HG03196 (cell line): ENCODE measurements at regions not wholly inside any gene's neighbourhood (a gene's known extent, or its start where the extent isn't known, plus 50 kb on each side); places are given as distances from the start of the nearest gene placed in this dataset.
"Not testable (repeated sequence)": the region's sequence is repeated elsewhere in the genome, so short reads cannot be mapped to it uniquely, and the experiment has no call there.

Source experiments
- ATAC-seq: cut with Tn5 transposase; IDR thresholded peaks from one replicate; pipeline ENCODE4 v1.9.1; 2021; ENCODE audit not compliant: unreplicated experiment

DNA sequence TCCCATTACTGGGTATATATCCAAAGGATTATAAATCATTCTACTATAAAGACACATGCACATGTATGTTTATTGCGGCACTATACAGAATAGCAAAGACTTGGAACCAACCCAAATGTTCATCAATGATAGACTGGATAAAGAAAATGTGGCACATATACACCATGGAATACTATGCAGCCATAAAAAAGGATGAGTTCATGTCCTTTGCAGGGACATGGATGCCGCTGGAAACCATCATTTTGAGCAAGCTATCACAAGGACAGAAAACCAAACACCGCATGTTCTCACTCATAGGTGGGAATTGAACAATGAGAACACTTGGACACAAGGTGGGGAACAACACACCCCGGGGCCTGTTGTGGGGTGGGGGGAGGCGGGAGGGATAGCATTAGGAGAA lies 57.0 kb upstream of the NEUROD1 start:
- ATAC-seq: not testable (repeated sequence)

DNA sequence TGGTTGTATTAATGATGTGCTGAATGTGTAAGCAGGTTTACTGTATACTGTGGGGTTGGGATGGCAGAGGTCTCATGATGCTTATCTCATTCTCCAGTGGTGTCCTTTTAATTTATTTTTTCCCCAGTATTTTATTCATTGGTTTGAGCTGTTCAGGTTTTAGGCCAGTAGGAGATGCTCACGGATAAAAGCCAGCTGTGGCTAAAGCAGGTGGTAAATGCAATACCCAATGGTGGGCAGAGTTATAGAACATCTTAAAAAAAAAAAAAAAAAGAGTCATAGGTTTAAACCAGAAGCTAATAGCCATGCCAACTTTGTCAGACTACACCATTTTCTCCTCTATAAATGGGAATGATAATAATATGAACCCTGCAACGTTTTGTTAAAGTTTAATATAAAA lies 57.8 kb upstream of the NEUROD1 start:
- ATAC-seq: no peak

DNA sequence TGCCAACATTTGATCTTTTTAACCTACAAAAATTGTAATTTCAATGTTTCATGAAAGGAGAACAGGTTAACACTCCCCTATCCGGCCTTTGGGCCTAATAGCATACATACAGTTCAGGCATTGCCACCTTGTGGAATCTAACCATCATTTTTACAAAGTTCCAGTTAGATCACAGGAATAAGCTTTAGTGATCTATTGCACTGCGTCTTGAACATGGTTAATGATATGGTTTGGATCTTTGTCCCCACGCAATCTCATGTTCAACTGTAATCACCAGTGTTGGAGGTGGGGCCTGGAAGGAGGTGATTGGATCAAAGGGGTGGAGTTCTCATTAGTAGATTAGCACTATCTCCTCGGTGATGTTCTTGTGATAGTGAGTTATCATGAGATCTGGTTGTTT lies 58.2 kb upstream of the NEUROD1 start:
- no peak for ATAC-seq

DNA sequence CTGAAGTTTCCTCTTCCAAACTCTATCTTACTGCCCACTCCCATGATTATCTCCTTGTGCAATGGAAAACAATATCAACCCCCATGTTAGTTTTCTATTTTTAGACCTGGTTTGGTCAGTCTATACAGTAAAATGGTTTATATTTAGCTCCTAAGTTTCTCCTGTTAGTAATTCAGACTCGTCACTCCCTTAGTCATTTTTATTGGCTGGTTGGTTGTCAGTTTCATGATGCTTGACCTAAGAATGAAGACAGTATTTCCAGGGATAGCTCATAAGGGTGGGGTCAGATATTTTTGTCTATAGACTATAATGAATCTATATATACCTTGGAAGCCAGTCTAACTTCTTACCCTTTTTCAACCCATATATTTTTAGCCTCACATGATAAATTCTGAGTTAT lies 61.4 kb upstream of the NEUROD1 start:
- no peak for ATAC-seq

DNA sequence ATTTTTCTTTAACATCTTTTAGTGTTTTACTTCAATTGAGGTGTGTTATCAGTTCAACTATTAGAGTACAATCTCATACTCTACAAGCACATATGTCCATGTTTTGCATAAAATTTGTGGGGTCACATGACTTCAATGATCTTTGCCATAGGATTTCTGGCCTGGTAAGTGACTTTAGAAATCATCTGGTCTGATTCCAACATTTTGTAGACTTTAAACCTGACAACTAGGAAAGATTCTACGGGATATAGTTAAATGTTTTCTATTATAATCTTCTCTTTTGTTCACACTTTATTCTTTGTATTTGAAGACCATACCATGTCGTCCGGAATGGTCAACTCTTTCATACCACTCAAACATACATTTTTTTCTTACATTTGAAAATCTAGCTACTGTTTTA lies 62.0 kb upstream of the NEUROD1 start:
- ATAC-seq: no peak

DNA sequence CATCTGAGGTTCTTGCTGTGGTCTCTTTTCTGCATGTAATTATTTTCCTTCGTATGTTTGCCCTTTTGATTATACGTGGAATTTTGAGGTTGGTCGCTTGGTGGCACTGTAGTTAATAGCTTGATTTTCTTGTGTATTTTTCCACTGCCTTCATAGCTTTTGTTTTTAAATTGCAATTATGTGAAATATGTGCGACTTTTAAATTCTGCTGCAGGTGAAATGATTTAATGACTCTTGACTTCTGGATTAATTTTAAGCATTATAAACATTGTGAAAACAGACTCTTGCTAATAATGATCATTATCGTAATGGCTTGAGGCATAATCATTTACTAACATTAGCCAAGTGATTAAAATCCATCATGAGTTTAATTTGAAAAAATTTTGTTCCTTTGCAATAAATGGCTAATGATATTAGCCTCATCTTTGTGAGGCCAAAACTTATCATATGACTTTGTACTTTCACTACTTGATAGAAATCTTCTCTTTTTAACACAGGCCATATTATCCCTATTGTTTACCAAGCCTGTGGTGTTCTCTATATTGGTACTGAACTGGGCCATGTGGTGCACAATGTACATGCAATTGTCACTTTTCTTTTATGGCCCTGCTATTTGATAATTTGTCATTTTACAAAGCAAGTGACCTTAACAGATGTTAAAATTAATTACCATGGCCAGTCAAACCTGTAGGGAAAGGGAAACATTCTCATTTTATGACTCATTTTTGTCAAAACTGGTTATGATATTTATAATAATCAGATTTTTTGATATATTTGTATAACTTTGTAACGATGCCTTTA lies 62.8 kb upstream of the NEUROD1 start:
- no peak for ATAC-seq

DNA sequence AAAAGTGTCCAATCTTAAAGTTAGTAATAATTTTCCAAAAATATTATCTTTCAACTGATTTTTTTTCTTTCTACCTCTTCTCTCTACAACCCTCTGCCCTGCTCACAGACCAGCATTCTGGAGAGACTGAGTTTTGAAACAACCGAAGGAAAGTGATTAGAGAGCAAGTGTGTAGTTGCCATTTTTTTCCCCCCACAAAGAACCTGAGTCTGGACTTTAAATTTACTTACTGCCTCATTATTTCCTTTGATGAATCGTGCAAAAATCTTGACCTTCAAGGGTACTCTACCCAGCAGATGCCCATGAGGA lies 63.4 kb upstream of the NEUROD1 start:
- no peak for ATAC-seq

DNA sequence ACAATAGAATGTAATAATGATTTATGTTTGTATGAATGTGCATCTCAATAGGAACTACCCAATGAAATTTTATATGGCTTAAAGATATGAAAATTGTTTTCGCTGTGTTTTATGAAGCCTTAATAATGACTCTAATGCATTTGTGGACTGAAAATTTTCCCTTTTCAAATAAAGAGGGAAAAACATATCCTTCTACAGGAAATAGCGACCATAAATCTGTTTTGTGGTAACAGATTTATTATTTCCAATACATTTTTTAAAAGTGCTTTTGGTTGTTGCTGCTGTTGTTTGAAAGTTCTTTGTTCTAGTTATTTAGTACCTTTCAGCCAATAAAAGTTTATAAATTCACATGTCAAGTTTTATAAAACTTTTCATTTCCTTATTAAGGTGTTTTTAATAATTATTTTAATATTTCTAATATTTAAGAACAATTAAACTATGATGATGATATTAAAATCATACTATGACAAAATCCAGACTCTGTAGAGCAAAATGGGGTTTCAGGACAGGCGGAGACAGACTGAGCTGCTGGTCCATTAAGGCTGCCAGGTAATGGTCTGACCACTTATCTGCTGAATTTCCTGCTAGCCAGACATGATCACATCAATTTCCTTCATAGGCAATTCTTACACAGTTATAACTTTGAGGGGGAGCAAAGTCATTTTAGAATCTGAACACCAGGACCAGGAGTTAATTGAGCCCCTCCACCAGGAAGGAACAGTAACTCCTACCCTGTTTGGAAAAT lies 65.7 kb upstream of the NEUROD1 start:
- no peak for ATAC-seq

DNA sequence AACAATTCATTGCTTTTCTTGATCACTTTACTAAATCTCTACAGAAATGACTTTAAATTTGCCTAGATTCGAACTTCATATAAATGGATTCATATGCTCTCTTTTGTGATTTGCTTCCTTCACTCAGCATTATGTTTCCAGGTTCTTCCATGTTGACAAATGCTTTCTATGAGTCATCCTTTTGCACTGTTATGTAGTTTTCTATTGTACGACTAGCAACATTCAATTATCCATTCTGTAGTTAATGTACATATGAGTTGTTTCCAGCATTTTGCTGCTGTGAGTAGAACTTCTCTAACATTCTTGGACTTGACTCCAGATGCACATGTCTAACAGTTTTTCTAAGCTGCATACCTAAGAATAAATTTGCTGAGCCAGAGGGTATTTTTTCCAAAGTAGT lies 66.5 kb upstream of the NEUROD1 start:
- ATAC-seq: no peak

DNA sequence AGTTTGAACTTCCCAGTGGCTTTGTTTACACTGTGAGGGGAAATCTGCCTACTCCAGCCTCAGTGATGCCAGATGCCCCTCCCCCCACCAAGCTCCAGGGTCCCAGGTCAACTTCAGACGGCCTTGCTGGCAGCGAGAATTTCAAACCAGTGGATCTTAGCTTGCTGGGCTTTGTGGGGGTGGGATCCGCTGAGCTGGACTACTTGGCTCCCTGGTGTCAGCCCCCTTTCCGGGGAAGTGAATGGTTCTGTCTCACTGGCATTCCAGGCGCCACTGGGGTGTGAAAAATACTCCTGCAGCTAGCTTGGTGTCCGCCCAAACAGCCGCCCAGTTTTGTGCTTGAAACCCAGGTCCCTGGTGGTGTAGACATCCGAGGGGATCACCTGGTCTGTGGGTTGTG lies 70.0 kb upstream of the NEUROD1 start:
- no peak for ATAC-seq

DNA sequence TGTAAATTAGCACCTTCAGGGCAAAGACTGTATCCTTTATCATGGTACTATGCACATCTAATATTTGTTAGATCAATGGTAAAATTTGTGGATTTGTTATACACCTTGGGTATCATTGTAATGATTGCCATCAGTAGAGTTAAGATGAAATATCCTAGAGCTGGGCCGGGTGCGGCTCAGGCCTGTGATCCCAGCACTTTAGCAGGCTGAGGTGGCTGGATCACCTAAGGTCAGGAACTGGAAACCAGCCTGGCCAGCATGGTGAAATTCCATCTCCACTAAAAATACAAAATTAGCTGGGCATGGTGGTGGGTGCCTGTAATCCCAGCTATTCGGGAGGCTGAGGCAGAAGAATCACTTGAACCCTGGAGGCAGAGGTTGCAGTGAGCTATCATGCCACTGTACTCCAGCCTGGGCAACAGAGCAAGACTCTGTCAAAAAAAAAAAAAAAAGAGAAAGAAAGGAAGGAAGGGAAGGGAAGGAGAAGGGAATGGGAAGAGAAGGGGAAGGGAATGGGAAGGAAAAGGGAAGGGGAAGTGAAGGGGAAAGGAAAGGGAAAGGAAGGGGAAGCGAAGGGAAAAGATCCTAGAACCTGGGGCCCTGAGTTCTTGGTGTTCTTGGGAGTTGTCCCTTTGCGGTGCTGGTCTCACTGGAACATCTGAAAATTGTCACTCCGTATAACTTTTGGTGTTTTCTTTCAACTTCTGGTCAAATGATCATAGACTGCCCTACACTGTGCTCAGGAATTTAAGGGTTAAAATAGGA lies 71.1 kb upstream of the NEUROD1 start:
- ATAC-seq: no peak

DNA sequence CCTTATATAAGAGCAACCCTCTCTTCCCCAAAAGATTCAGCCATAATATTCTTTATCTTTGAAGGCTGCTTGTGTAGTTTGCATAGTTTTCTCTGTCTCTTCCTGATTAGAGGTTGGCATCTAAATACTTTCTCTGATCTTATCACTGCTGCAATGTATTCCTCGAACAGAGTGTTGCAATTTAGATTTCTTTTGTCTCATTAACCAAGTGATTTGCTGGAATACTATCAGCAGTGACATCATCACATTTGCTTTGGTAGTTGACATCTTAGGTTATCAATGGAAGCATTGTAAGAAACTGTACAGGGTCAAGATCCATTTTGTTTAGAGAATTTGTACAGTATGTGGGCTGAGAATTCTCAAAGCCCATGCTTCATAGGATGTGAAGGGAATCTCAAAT lies 72.0 kb upstream of the NEUROD1 start:
- ATAC-seq: no peak

DNA sequence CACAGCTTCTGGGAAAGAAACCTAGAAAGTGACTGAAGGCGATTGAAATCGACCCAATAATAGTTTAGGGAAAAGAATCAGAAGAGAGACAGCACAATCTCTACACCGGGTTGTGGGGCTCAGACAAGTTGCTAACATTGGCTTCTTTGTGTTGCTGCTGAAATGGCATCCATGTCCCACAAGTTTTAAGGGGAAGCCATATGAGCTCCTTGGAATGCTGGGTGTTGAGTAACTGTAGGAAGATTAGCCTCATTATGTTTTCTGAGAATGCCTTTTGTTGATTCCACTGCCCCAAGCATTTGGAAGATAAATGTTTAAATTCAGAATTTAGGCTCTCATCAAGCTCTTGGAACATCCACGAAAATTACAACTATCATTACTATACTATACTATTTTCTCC lies 73.4 kb upstream of the NEUROD1 start:
- no peak for ATAC-seq

DNA sequence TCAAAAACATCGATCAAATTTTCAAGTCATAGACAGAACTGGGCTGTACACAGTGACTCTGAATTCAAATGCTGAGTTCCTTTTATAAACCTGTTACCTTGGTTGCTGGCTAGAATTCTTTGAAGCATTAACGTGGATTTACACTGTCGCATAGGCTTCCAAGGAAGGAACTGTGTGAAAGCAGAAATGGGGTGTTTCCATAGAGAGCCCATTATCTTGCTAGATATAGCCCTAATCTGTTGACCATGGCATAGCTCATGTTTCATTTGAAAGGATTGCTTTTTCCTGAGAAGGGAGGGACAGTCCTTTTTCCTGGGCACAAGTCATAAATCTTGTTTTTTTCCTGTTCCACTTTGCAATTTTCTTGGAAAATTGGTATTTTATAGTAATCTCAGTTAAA lies 73.8 kb upstream of the NEUROD1 start:
- no peak for ATAC-seq

DNA sequence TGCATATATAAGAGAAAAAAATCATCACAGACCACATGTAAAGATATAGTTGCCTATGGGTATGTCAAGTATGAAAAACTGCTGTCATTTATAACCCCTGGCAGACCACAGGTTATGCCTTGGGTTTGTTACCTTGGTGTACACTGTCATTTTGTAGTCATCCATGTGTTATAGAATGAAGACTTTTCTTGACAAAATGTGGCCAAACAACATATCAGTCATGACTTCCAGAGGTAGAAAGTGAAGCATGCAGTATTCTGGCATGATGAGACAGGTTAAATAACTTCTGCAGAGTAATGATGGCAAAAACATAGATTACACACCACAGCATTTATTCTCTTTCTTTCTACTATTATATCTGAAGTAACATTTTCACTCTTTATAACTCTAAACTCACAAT lies 74.9 kb upstream of the NEUROD1 start:
- no peak for ATAC-seq

DNA sequence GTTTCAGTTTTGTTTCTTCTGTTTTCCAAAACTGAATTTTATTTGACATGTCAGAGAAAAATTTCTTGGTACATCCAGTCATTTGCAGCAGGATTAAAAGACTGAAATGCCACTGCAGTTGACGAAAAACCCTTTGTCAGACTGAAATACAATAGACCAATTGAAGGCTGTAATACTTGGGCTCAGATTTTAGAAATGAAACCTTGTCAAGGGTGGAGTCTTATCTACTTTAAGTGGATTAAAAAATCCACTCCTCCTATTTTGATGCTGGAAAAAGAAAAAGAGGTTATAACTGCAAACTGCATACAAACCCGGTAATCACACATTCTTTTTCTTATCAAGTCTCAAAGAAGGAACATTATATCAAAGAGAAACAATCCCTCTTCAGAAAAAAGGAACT lies 80.2 kb upstream of the NEUROD1 start:
- ATAC-seq: no peak

DNA sequence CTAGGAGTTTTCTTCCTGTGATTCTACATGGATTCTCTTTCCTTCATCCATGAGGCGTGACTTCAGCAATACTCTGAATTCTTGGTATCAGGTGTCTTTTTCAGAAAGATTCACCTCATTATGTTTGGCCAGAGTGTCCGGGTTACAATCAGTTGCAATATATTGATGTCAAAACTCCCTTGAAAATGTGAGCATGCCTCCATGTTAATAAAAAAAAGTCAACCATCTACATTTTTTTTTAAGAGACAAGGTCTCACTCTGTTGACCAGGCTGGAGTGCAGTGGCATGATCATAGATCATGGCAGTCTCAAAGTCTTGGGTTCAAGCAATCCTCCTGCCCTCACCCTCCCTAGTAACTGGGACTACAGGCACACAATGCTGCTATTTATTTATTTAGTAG lies 80.9 kb upstream of the NEUROD1 start:
- ATAC-seq: no peak

DNA sequence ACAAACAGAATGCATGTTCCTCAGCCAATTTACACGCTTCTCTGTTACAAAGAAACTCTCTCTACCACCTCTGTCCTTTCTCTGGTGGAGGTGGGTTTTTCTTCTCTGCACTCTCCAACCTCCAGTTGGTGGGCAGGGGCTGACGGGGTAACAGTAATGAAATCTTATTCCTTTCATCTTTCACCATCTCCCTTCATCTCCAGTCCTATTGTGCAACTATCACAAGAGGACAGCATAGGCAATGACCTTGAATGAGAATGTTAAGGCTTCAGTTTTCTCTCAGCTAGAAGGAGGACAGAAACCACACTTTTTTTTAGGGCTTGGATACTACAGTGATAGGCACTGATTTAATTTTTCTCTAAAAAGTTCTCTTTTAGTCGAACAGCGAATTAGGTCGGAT lies 81.7 kb upstream of the NEUROD1 start:
- no peak for ATAC-seq

DNA sequence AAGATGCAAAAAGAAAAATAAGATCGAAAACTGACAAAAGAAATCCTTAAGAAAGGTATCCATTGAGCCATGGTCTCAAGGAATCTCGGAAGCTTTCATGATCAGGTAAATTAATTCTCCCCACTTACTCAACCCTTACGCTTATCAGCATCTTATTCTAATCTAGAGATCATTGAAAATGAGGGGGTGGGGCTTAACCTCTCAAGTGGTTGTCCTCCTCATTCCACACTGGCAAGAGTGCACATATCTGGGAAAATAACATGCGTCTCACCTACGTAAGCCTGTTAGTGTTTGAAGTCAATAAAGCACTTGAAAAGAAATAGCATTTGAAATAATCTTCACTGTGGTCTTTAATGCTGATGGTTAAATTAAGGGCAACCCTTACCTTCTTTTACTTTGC lies 82.5 kb upstream of the NEUROD1 start:
- no peak for ATAC-seq

DNA sequence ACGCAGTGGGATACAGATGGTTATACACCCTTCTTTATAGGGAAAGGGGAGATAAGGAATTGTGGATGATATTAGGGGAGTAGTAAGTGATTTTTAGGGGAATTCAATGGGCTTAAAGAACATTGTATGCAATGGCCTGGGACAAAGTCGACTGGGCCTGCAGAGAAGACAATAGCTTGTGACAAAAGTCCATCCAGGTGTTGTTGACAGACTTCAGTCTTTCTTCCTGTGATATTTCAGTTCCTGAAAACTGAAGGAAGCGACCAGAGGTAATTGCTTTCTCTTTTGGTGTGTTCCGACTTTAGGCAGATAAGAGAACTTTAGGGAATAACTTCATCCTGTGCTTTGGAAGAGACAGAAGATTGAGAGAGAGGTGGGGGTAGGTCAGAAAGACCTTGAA lies 83.1 kb upstream of the NEUROD1 start:
- no peak for ATAC-seq

DNA sequence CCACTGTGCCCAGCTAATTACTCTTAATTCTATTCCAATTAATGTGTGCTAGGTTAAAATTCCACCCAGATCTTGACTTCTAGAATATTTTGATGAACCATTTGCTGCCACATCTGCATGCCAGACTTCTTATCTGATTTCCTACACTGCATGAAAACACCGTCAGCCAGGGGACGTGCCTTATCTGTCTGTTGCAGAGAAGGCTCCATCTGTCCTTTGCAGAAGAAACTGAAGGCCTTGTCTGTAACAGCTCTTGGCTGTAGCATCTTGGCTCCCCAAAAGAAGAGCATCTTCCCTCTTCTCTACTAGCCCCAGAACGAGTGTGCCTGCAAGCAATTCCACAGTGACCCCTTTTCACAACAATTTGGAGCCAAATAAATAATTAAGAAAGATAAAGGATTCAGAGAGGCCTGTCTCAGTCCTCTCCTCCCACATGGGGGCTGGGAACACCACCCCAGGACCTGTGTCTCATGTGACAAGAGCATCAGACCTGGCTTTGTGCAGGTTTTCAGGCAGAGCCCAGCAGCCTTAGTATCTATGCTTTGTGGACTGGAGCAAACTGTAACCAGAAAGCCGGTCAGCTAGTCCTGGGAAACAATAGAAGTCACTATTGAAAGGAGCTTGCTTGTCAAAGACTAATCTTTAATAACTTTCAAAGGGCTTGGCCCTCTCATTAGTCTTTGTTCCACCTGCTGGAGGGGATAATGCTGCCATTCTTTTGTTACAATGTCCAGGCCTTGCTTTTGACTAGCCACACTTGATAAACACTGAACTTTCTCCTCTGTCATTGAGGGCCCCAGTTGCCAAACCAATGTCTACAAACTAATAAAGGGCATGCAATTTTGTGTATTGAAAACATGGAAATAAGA lies 84.0 kb upstream of the NEUROD1 start:
- no peak for ATAC-seq
